AG04450 (cell line): ENCODE measurements at regions not wholly inside any gene's neighbourhood (a gene's known extent, or its start where the extent isn't known, plus 50 kb on each side); places are given as distances from the start of the nearest gene placed in this dataset.

Source experiments
- CTCF ChIA-PET: fragments of 300-600, 350-600 bp; formaldehyde crosslinking; extraction: SDS; loops from one replicate; lab custom pipeline; 2022; ENCODE audit warnings: antibody characterized with exemption, inconsistent platforms; lab: Charles Lee
- POLR2A ChIA-PET: fragments of 350-600 bp; formaldehyde crosslinking; extraction: SDS; loops from one replicate; lab custom pipeline; 2021; ENCODE audit warnings: antibody characterized with exemption, inconsistent platforms; lab: Yijun Ruan, JAX
- DNase-seq: peaks from one replicate; pipeline ENCODE4 v3.0.0-alpha.2; 2011; ENCODE audit warnings: low read depth, low spot score
- H3K27ac ChIP-seq: one replicate; pipeline ENCODE4 v1.5.1; 2012; ENCODE audit warnings: low read depth, low read length, control low read depth
- H3K27me3 ChIP-seq: one replicate; pipeline ENCODE4 v1.6.0; 2012; ENCODE audit warnings: low read length; ENCODE audit not compliant: control insufficient read depth, insufficient read depth
- H3K4me3 ChIP-seq: 2 replicates; pipeline ENCODE4 v1.5.1; 2011; ENCODE audit warnings: mild to moderate bottlenecking, low read depth, low read length, control low read depth
- H3K9me3 ChIP-seq: 2 replicates; pipeline ENCODE4 v1.5.1; 2012; ENCODE audit warnings: low read length; ENCODE audit not compliant: control insufficient read depth, insufficient read depth
- CTCF ChIP-seq: IDR thresholded peaks from 2 replicates; pipeline ENCODE4 v1.5.1; 2011; ENCODE audit warnings: low read depth, low read length, control low read depth, inconsistent platforms

DNA sequence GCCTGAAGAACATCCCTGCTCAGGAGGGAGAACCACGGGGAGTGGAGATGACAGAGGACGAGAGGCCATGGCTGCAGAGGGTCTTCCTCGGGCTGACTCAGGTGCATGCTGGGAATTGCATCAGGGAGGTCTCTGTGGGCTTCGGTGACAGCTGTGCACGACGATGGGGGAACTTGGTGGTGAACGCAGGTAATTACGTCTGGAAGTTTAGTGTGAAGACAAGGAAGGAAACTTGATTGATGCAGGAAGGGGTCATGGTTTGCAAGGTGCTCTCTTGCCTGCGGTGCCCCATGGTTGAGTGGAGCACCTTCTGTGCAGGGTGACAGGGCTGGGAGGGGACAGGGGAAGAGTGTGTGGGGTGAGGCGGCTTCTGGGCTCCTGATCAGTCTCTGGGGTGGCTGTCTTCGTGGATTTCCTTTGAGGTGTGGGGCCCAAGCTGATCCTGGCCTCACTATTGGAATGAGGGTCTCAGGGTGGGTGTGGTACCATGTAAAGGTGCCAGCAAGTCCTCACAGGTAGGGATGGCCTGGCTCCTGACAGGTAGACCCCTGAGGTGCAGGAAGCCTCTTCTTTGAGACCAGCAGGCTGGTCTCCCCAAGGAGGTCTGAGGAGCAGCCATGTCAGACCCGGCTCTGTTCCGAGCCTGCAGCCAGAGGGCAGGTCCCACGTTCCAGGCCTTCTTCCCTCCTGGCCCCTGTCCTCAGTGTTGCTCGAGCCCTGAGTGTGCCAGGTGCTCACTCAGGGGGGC lies 1020.1 kb downstream of the TBC1D22A start:
- no peaks in the 10 kb centered on the region for H3K27me3 ChIP-seq
- TF ChIP-seq CTCF: no peak
- H3K4me3 ChIP-seq: no peak overlapping the region
- no peak overlapping the region for H3K27ac ChIP-seq
- no peak for DNase-seq
- CTCF ChIA-PET: no interaction called here
- H3K9me3 ChIP-seq: peaks cover 94% of the 10 kb centered on the region
- POLR2A ChIA-PET: no interaction called here

- CTCF ChIA-PET: no interaction called here
- Histone ChIP-seq H3K4me3 (no peak overlapping the region), H3K27me3 (no peaks in the 10 kb centered on the region), H3K27ac (no peak overlapping the region), H3K9me3 (peaks cover 91% of the 10 kb centered on the region)
- no peak for TF ChIP-seq CTCF
- no peak for DNase-seq
- POLR2A ChIA-PET: no interaction called here
Measured at GRCh38 chr22:47781427-47782111, 1019.1 kb downstream of the TBC1D22A start.

- no peak for TF ChIP-seq CTCF
- ChIA-PET CTCF (no interaction called here), POLR2A (no interaction called here)
- Histone ChIP-seq H3K4me3 (no peak overlapping the region), H3K9me3 (peaks cover 89% of the 10 kb centered on the region), H3K27ac (no peak overlapping the region), H3K27me3 (no peaks in the 10 kb centered on the region)
- DNase-seq: no peak
Measured at GRCh38 chr22:47781024-47781423, 1018.6 kb downstream of the TBC1D22A start.

- H3K9me3 ChIP-seq: peaks cover 85% of the 10 kb centered on the region
- H3K27ac ChIP-seq: no peak overlapping the region
- ChIA-PET POLR2A (no interaction called here), CTCF (no interaction called here)
- TF ChIP-seq CTCF: no peak
- no peaks in the 10 kb centered on the region for H3K27me3 ChIP-seq
- no peak for DNase-seq
- H3K4me3 ChIP-seq: no peak overlapping the region
Measured at GRCh38 chr22:47780281-47780875, 1017.9 kb downstream of the TBC1D22A start.

GRCh38 chr22:47779474-47779873 lies 1017.0 kb downstream of the TBC1D22A start:
- Histone ChIP-seq H3K4me3 (no peak overlapping the region), H3K27ac (no peak overlapping the region), H3K9me3 (peaks cover 76% of the 10 kb centered on the region), H3K27me3 (no peaks in the 10 kb centered on the region)
- TF ChIP-seq CTCF: no peak
- DNase-seq: no peak
- ChIA-PET CTCF (no interaction called here), POLR2A (no interaction called here)
